ENCODE measurements at regions not wholly inside any gene's neighbourhood (a gene's known extent, or its start where the extent isn't known, plus 50 kb on each side); places are given as distances from the start of the nearest gene placed in this dataset.

DNA sequence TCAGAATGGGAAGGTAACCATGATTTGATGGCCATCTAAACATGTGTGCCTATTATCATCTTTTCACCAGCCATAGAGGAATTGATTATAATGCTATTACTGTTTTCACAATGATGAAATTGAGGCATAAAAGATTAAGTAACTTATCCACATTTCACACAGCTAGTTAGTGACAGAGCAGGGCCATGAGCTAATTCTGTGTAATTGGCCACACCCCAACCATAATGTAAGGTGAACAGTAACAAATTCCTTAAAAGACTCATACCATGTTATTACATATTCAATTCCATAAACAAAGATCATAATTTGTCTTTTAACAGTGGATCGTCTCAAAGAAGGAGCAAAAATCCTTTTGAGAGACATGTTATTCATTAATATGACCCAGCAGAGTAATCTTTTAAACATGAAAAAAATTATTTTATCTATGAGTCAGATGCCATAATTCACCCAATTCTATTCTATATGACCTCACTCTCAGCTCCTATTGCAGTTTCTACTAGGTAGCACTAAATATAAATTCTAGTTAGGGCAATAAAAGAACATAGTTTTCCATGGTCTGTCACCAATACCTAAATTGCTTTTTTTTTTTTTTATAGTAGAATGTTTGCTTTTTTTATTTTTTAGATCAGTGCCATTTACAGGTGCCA, 475.8 kb upstream of the SLC39A10 start:
- no peaks in the 10 kb centered on the region for H3K36me3 ChIP-seq (ENCODE audit: insufficient read depth, low read length)
- no peaks in the 10 kb centered on the region for H3K4me1 ChIP-seq (ENCODE audit: insufficient read depth, low read length, poor library complexity, severe bottlenecking)
- no peak overlapping the region for H3K4me2 ChIP-seq (ENCODE audit: low read depth, low read length, poor library complexity, severe bottlenecking)
- H3K9me3 ChIP-seq (ENCODE audit: insufficient read depth, low read depth, low read length) = no peaks in the 10 kb centered on the region
- no peaks in the 10 kb centered on the region for H3K9me2 ChIP-seq (replicated peaks; ENCODE audit: low read depth, low read length)
- no peaks in the 10 kb centered on the region for H3K79me2 ChIP-seq (ENCODE audit: insufficient read depth, low read length)
- no peaks in the 10 kb centered on the region for H3K27me3 ChIP-seq (ENCODE audit: insufficient read depth, low read length, poor library complexity, severe bottlenecking)
- TF ChIP-seq, protein P1, sequence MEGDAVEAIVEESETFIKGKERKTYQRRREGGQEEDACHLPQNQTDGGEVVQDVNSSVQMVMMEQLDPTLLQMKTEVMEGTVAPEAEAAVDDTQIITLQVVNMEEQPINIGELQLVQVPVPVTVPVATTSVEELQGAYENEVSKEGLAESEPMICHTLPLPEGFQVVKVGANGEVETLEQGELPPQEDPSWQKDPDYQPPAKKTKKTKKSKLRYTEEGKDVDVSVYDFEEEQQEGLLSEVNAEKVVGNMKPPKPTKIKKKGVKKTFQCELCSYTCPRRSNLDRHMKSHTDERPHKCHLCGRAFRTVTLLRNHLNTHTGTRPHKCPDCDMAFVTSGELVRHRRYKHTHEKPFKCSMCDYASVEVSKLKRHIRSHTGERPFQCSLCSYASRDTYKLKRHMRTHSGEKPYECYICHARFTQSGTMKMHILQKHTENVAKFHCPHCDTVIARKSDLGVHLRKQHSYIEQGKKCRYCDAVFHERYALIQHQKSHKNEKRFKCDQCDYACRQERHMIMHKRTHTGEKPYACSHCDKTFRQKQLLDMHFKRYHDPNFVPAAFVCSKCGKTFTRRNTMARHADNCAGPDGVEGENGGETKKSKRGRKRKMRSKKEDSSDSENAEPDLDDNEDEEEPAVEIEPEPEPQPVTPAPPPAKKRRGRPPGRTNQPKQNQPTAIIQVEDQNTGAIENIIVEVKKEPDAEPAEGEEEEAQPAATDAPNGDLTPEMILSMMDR (conservative IDR thresholded peaks at IDR 0.05; ENCODE audit: low read length) = no peak
- no peak for TF ChIP-seq EZH2phosphoT487 (IDR thresholded peaks at IDR 0.05; ENCODE audit: borderline replicate concordance)
- no peaks in the 10 kb centered on the region for H4K20me1 ChIP-seq (ENCODE audit: insufficient read depth, low read length, poor library complexity, severe bottlenecking)
- no peak overlapping the region for H3K4me3 ChIP-seq (ENCODE audit: low read length, poor library complexity, severe bottlenecking)
- H3K9ac ChIP-seq (ENCODE audit: low read depth, low read length, poor library complexity, severe bottlenecking) = no peak overlapping the region
- no peak overlapping the region for H2AFZ ChIP-seq (ENCODE audit: low read length)
- H3F3A ChIP-seq (ENCODE audit: low read depth) = no peaks in the 10 kb centered on the region

DNA sequence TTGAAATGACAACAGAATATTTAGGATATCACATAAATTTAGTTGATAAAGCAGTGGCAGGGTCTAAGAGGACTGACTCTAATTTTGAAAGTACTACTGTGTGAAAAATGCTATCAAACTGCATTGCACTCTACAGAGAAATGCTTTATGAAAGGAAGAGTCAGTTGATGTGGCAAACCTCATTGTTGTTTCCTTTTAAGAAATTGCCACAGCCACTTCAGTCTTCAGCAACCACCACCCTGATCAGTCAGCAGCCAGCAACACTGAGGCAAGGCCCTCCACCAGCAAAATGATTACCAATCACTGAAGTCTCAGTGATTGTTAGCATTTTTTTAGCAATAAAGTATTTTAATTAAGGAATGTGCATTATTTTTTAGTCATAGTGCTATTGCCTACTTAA, 488.7 kb upstream of the SLC39A10 start:
- H3K9me3 ChIP-seq (ENCODE audit: insufficient read depth, low read depth, low read length) = peaks cover 13% of the 10 kb centered on the region; the same call in 1 of the 2 replicates
- no peaks in the 10 kb centered on the region for H3K27me3 ChIP-seq (ENCODE audit: insufficient read depth, low read length, poor library complexity, severe bottlenecking)
- H4K20me1 ChIP-seq (ENCODE audit: insufficient read depth, low read length, poor library complexity, severe bottlenecking) = no peaks in the 10 kb centered on the region
- peak overlapping the region; percentile 28 for H3K4me2 ChIP-seq (ENCODE audit: low read depth, low read length, poor library complexity, severe bottlenecking)
- peaks cover 9% of the 10 kb centered on the region; the same call in 1 of the 2 replicates for H3F3A ChIP-seq (ENCODE audit: low read depth)
- H3K4me1 ChIP-seq (ENCODE audit: insufficient read depth, low read length, poor library complexity, severe bottlenecking) = peaks cover 18% of the 10 kb centered on the region
- H3K9me2 ChIP-seq (replicated peaks; ENCODE audit: low read depth, low read length) = no peaks in the 10 kb centered on the region
- TF ChIP-seq, protein P1 (conservative IDR thresholded peaks at IDR 0.05; ENCODE audit: low read length) = no peak
- no peak for TF ChIP-seq EZH2phosphoT487 (IDR thresholded peaks at IDR 0.05; ENCODE audit: borderline replicate concordance)
- no peaks in the 10 kb centered on the region for H3K79me2 ChIP-seq (ENCODE audit: insufficient read depth, low read length)
- no peak overlapping the region for H2AFZ ChIP-seq (ENCODE audit: low read length)
- no peak overlapping the region for H3K4me3 ChIP-seq (ENCODE audit: low read length, poor library complexity, severe bottlenecking)
- H3K9ac ChIP-seq (ENCODE audit: low read depth, low read length, poor library complexity, severe bottlenecking) = no peak overlapping the region
- H3K36me3 ChIP-seq (ENCODE audit: insufficient read depth, low read length) = no peaks in the 10 kb centered on the region

DNA sequence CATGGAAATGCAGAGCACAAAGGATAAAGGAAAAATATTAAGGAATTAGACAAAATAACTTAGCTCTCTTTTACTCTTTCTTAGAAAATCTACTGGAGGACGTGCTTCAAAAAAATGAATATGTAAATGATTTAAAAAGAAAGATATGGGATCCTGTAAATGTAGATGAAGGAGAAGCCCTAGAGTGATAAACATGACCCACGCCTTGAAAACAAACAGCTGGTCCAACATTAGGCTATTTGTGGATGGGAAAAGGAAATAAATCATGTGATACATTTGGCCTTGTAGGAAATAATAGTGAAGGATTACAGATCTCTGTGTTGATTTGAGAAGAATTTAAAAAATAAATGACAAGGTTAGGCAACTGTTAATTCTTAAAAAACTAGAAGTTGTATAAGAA, 492.1 kb upstream of the SLC39A10 start:
- Histone ChIP-seq H3K27me3 (ENCODE audit: insufficient read depth, low read length, poor library complexity, severe bottlenecking) (no peaks in the 10 kb centered on the region), H3K4me3 (ENCODE audit: low read length, poor library complexity, severe bottlenecking) (no peak overlapping the region), H4K20me1 (ENCODE audit: insufficient read depth, low read length, poor library complexity, severe bottlenecking) (no peaks in the 10 kb centered on the region), H3K9me2 (replicated peaks; ENCODE audit: low read depth, low read length) (no peaks in the 10 kb centered on the region), H3K79me2 (ENCODE audit: insufficient read depth, low read length) (no peaks in the 10 kb centered on the region), H2AFZ (ENCODE audit: low read length) (no peak overlapping the region), H3K4me2 (ENCODE audit: low read depth, low read length, poor library complexity, severe bottlenecking) (no peak overlapping the region), H3F3A (ENCODE audit: low read depth) (peaks cover 9% of the 10 kb centered on the region; the same call in 1 of the 2 replicates), H3K36me3 (ENCODE audit: insufficient read depth, low read length) (no peaks in the 10 kb centered on the region), H3K9ac (ENCODE audit: low read depth, low read length, poor library complexity, severe bottlenecking) (no peak overlapping the region), H3K9me3 (ENCODE audit: insufficient read depth, low read depth, low read length) (peaks cover 13% of the 10 kb centered on the region; the same call in 1 of the 2 replicates), H3K4me1 (ENCODE audit: insufficient read depth, low read length, poor library complexity, severe bottlenecking) (peaks cover 18% of the 10 kb centered on the region)
- no peak for TF ChIP-seq EZH2phosphoT487 (IDR thresholded peaks at IDR 0.05; ENCODE audit: borderline replicate concordance)
- TF ChIP-seq, protein P1 (conservative IDR thresholded peaks at IDR 0.05; ENCODE audit: low read length) = no peak
